ENCODE measurements at regions not wholly inside any gene's neighbourhood (a gene's known extent, or its start where the extent isn't known, plus 50 kb on each side); places are given as distances from the start of the nearest gene placed in this dataset.

- DNase-seq (ENCODE audit: low spot score) = no peak
These were observed 94.8 kb downstream of the MIS18A start for GRCh38 chr21:32184065-32184464.

- no peak for DNase-seq (ENCODE audit: low spot score)
These were observed 95.5 kb downstream of the MIS18A start for GRCh38 chr21:32183396-32183795.

- no peak for DNase-seq (ENCODE audit: low spot score)
These were observed 96.4 kb downstream of the MIS18A start for GRCh38 chr21:32182449-32182848.

- DNase-seq (ENCODE audit: low spot score) = no peak
These were observed 97.4 kb downstream of the MIS18A start for GRCh38 chr21:32181457-32181856.

GRCh38 chr21:32174819-32175218, 104.0 kb downstream of the MIS18A start:
- no peak for DNase-seq (ENCODE audit: low spot score)

GRCh38 chr21:32173121-32173724, 105.6 kb downstream of the MIS18A start:
- DNase-seq (ENCODE audit: low spot score) = no peak

- no peak for DNase-seq (ENCODE audit: low spot score)
These were observed 106.7 kb downstream of the MIS18A start for GRCh38 chr21:32172106-32172505.

- DNase-seq (ENCODE audit: low spot score) = no peak
These were observed 111.3 kb downstream of the MIS18A start for GRCh38 chr21:32167513-32167912.

- DNase-seq (ENCODE audit: low spot score) = no peak
These were observed 115.5 kb downstream of the MIS18A start for GRCh38 chr21:32163386-32163785.

- no peak for DNase-seq (ENCODE audit: low spot score)
These were observed 116.0 kb downstream of the MIS18A start for GRCh38 chr21:32162727-32163320.

- no peak for DNase-seq (ENCODE audit: low spot score)
These were observed 123.6 kb downstream of the MIS18A start for GRCh38 chr21:32155226-32155625.

- DNase-seq (ENCODE audit: low spot score) = no peak
These were observed 131.8 kb downstream of the MIS18A start for GRCh38 chr21:32147041-32147440.

GRCh38 chr21:32144851-32145250, 134.0 kb downstream of the MIS18A start:
- no peak for DNase-seq (ENCODE audit: low spot score)

GRCh38 chr21:32143241-32143939, 135.5 kb downstream of the MIS18A start:
- DNase-seq (ENCODE audit: low spot score) = peak; percentile 87

- peak; percentile 20 for DNase-seq (ENCODE audit: low spot score)
These were observed 137.6 kb downstream of the MIS18A start for GRCh38 chr21:32141318-32141633.

- no peak for DNase-seq (ENCODE audit: low spot score)
These were observed 138.1 kb downstream of the MIS18A start for GRCh38 chr21:32140604-32141317.

- DNase-seq (ENCODE audit: low spot score) = no peak
These were observed 138.7 kb downstream of the MIS18A start for GRCh38 chr21:32140151-32140550.

- no peak for DNase-seq (ENCODE audit: low spot score)
These were observed 140.2 kb downstream of the MIS18A start for GRCh38 chr21:32138658-32139057.

- DNase-seq (ENCODE audit: low spot score) = no peak
These were observed 140.9 kb downstream of the MIS18A start for GRCh38 chr21:32137931-32138330.

- no peak for DNase-seq (ENCODE audit: low spot score)
These were observed 141.6 kb downstream of the MIS18A start for GRCh38 chr21:32137266-32137665.

- no peak for DNase-seq (ENCODE audit: low spot score)
These were observed 142.3 kb downstream of the MIS18A start for GRCh38 chr21:32136546-32136945.
